Left kidney (tissue), 1 donor: ENCODE measurements at regions not wholly inside any gene's neighbourhood (a gene's known extent, or its start where the extent isn't known, plus 50 kb on each side); places are given as distances from the start of the nearest gene placed in this dataset.

Experiments
- DNase-seq: peaks from one replicate; pipeline ENCODE4 v3.0.0-alpha.2; 2013

DNA sequence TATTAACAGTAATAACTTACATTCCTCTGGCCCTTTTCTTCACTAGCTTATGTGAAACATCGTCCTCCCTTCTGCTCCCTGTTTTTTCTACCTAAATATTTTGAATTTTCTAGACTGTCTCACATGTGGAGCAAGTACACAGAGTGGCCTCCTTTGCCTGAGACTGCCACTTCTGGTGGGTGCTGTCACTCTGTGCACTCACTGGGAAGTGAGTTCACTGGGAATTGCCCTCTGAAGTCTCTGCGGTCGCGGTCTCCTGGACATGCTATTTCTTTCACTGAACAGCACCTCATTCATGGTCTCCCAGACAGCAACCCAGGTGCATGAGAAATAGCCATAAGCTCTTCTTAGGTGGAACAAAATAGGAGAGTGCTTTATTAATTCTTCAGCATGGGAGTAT is 1179.7 kb upstream of the ADGRL3 start:
- DNase-seq = no peak

GRCh38 chr4:60033826-60034225 is 1166.3 kb upstream of the ADGRL3 start:
- DNase-seq = no peak

DNA sequence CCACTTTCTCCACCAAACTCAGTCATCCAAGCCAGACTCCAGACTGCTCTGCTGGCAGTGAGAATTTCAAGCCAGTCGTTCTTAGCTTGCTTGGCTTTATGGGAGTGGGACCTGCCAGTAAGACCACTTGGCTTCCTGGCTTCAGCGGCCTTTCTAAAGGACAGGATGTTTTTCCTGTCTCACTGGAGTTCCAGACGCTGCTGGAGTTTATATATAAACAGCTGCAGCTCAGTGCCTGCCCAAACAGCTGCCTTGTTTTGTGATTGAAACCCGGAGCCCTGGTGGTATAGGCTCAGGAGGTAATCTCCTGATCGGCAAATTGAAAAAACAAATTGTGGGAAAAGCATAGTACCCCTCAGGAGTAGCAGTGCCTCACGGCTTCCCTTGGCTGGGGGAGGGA is 1165.8 kb upstream of the ADGRL3 start:
- no peak for DNase-seq

GRCh38 chr4:60039908-60040307 is 1160.2 kb upstream of the ADGRL3 start:
- DNase-seq = no peak

- DNase-seq = no peak
These were observed 1157.9 kb upstream of the ADGRL3 start for GRCh38 chr4:60042231-60042652.

DNA sequence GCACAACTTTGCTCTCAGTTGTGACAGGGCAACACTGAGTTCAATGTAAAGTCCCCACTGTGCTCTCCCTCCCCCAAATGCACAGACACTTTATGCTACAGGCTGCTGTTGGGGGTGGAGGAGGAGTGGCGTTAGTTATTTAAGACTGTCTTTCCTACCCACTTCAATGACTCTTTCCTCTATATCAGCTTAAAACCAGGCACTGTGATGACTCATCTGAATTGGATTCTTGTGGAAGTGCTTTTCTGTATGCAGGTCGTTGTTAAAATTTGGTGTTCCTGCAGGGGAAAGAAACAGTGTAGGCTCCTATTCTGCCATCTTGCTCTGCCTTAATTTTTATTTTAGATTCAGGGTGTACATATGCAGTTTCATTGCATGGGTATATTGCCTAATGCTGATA is 1157.2 kb upstream of the ADGRL3 start:
- no peak for DNase-seq

DNA sequence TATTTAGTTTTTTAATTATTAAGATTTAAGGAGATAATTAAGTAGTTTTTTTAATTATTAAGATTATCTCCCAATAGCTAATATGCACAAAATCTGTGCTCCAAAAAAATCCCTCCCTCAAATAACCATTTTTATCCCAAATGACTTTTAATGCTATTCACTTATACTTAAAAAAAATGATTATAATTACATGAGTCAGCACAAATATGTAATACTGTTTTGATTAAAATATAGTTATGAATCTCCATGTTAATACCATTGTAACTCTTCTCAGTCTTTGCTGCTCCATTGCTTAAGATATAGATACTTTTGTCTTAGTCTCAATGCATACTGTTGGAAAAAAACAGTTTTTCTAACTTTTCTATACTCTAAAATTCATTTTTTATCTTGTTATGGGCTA is 1121.1 kb upstream of the ADGRL3 start:
- no peak for DNase-seq

DNA sequence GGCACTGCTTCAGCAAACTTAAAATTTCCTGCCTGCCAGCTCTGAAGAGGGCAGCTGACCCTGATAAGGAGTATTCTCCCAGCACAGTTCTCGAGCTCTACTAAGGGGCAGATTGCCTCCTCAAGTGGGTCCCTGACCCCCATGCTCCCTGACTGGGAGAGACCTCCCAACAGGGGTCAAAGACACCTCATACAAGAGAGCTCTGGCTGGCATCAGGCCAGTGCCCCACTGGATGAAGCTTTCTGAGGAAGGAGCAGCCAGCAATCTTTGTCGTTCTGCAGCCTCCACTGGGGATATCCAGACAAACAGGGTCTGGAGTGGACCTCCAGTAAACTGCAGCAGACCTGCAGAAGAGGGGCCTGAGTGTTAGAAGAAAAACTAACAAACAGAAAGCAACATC is 1118.3 kb upstream of the ADGRL3 start:
- DNase-seq = no peak

GRCh38 chr4:60088807-60089486 is 1111.2 kb upstream of the ADGRL3 start:
- no peak for DNase-seq

DNA sequence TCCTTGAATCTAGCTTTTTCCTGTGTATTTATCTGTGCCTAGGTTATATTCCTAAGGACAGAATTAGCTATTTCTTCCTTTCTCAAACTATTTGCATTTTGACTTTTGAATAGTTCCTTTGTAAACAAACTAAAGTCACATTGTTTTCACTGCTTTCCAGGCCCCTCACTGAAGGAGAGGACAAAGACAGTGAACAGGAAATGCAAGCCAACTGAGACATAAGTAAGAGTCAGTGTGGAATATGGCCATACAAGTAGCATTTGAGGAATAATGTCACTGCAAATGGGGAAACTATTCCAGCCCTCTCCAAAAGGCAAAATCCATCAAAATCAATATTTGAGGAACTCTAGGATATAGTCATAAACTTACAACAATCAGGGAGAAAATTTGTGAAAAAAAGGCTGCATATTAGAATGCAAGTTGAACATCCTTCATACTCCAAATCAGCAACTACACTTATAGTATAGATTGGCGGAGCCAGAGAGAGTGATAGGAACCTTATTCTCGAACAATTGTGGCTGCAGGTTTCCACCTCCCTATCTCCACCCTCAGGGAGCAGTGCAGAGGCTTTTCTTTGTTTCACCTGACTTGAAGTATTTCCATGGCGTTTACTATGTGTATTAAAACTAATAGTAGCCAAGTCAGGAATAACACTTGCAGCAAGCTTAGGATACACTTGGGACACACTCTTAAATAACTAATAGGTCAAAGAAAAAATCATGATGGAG is 1110.4 kb upstream of the ADGRL3 start:
- no peak for DNase-seq

DNA sequence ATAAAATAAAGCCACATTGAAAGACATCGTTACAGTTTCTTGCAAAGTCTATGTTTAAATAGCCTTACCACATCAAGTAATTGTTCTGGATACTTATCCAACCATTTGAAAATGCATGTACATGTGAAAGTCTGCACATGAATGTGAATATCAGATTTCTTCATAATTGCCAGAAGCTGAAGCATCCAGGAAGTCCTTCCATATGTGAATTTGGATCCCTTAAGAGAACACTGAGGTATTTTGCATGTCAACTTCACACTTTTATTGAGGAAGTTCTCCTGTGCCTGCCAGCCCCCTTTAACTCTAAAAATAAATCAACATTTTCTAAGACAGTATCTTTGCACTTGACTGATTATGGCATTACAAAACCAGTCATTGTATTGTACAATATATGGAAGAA is 1103.5 kb upstream of the ADGRL3 start:
- no peak for DNase-seq

DNA sequence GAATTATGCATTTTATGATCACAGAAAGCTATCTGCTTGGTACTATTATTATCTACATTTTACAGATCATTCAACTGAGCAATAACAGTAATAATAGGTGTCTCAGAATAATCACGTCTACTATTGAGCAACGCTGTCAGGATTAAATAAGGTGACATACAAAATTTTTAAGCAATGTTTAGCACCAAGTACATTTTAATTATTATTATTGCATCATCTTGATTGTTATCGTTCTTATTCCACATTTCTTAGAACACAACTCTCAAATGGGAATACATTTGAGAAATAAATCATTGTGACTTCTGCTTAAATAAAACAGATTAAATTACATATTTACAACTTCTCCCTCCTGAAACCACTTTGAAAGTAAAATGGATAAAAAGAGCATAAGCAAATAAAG is 1083.5 kb upstream of the ADGRL3 start:
- DNase-seq = no peak

DNA sequence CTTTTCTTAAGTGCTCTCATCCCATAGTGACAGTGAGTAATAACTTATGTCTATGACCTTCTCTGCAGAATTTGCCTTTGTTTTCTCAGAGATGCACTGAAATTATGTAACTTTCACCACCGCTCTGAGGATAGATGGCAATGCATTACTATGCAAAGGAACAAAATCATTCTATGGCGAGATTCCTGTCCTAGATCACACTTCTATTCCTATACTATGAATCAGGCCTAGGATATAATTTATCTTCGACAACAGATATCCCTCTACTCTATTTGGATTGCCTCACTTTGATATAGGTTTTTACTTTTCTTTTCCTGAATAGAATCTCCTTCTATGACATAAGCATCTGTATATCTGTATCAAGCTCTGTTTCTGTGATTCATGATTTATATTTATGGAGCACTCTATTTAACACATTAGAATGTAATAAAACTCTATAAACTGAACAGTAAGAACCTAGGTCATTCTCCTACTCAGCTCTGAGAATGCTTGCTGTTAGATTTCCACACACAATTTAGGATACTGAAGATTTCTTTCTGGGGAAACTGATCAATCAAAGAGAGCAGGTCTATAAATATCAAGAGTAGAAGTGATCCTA is 1082.3 kb upstream of the ADGRL3 start:
- no peak for DNase-seq

DNA sequence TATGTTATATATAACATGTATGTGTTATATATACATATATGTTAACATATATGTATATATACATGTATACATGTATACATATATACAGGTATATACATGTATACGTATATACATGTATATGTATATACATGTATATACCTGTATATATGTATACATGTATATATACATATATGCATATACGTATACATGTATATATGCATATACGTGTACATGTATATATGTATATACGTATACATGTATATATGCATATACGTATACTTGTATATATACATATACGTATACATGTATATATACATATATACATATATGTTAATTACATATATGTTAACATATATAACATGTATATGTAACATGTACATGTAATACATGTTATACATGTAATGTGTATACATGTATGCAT is 1077.3 kb upstream of the ADGRL3 start:
- DNase-seq = no peak

- no peak for DNase-seq
These were observed 1071.2 kb upstream of the ADGRL3 start for GRCh38 chr4:60128888-60129287.

GRCh38 chr4:60129740-60130139 is 1070.4 kb upstream of the ADGRL3 start:
- no peak for DNase-seq

DNA sequence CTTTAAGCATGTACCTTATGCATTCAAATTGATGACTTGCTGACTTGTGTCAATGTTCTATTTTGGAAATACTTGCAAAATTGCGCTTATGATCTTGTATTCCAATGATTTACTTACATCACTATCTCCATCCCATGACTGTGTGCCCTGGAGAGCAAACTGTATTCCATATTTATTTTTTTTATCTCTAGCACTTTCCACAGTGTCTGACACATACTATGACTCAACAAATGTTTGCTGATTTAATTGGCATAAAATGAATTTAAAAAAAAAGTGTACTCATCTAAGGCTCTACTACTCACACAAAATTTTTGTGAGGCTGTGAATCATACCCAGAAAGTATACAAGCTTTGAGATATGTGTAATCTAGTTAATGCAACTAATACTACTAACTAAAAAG is 1066.8 kb upstream of the ADGRL3 start:
- no peak for DNase-seq

GRCh38 chr4:60134099-60134498 is 1066.0 kb upstream of the ADGRL3 start:
- DNase-seq = no peak

DNA sequence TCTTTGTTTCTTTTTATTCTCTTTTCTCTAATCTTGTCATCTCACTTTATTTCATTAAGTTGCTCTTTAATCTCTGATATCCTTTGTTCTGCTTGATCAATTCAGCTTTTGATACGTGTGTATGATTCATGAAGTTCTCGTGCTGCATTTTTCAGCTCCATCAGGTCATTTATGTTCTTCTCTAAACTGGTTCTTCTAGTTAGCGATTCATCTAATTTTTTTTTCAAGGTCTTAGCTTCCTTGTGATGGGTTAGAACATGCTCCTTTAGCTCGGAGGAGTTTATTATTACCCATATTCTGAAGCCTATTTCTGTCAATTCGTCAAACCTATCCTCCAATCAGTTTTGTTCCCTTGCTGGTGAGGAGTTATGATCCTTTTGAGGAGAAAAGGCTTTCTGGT is 1045.0 kb upstream of the ADGRL3 start:
- no peak for DNase-seq

DNA sequence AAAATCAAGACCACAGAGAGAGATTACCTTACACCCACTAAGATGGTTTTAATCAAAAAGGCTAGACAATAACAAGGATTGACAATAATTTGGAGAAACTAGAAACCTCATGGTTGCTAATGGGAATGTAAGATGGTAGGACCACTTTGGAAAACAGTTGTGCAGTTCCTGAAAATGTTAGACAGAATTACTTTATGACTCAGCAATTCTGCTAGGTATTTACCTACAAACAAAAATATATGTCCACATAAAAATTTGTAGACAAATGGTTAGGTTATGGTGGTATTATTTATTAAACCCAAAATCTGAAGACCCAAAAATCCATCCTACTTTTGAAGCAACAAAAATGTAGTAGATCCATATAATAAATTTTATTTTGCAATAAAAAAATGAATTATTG is 1027.0 kb upstream of the ADGRL3 start:
- no peak for DNase-seq

DNA sequence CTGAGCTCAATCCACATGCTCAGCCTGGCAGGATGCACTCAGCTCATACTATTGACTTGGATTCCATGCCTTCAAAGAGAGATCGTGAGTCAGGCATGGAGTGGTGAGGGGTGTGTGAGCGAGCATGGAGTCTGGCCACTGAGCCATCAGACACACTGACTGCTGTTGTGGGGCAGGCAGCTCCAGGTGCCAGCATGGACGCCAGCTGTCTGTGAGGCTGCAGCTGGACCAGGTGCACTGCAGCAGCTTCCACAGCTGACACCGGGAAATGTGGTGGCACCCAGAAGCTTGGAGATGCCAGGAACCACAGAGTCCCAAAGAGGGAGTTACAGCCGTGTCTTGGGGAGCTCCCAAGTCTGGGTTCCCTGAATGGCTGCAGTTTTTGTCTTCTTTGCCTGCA is 1026.4 kb upstream of the ADGRL3 start:
- DNase-seq = no peak

DNA sequence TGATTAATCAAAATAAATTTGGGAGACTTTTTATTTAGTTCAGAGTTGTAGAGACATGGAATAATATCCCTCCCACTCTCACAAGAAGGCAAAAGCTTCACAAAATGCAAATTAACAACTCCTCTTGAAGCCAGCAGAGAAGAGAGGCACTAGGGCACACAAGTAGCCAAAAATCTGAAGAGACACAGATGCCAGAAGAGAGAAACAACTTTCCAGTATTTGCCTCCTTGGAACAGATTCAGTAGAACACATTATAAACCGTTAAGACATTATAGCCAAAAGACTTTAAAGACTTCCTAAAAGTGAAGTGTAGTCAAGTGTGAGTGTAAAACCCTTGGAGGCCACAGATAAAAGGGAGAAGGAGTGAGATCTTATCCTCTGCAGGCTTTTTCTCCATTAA is 1024.9 kb upstream of the ADGRL3 start:
- DNase-seq = no peak

GRCh38 chr4:60187428-60187827 is 1012.7 kb upstream of the ADGRL3 start:
- DNase-seq = no peak

GRCh38 chr4:60189286-60189685 is 1010.8 kb upstream of the ADGRL3 start:
- DNase-seq = no peak
